ENCODE measurements at regions not wholly inside any gene's neighbourhood (a gene's known extent, or its start where the extent isn't known, plus 50 kb on each side); places are given as distances from the start of the nearest gene placed in this dataset.
"Not testable (repeated sequence)": the region's sequence is repeated elsewhere in the genome, so short reads cannot be mapped to it uniquely, and the experiment has no call there.

GRCh38 chr5:114903767-114904166 is 265.9 kb downstream of the TRIM36 start:
- TF ChIP-seq CTCF (IDR thresholded peaks at IDR 0.05; ENCODE audit: insufficient read depth, low read depth, low read length, missing control alignments): no peak
- no peak overlapping the region for H3K4me3 ChIP-seq (ENCODE audit: low read length)
- DNase-seq (ENCODE audit: low read depth): no peak

- H3K4me3 ChIP-seq (ENCODE audit: low read length): no peak overlapping the region
- no peak for TF ChIP-seq CTCF (IDR thresholded peaks at IDR 0.05; ENCODE audit: insufficient read depth, low read depth, low read length, missing control alignments)
- no peak for DNase-seq (ENCODE audit: low read depth)
Observed at GRCh38 chr5:114898602-114899001, 271.1 kb downstream of the TRIM36 start.

DNA sequence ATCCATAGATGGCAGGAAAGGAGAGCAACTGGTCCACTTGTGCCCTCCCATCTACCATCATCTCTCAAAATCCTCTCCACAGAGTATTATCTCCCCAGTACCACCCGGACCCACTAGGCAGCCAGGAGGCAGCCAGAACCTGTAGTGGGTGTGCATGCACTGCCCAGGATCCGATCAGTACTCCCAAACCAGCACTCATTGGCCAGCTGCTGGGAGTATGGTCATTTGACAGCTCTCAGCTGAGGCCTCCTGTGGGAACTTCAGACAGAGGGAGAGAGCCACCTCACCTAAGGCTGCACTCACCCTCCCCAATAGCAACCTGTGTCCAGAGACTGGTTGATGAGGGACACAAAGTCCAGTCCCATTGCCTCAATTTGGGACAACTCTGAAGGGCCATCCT is 286.0 kb downstream of the TRIM36 start:
- no peak for TF ChIP-seq CTCF (IDR thresholded peaks at IDR 0.05; ENCODE audit: insufficient read depth, low read depth, low read length, missing control alignments)
- H3K4me3 ChIP-seq (ENCODE audit: low read length): no peak overlapping the region
- no peak for DNase-seq (ENCODE audit: low read depth)

DNA sequence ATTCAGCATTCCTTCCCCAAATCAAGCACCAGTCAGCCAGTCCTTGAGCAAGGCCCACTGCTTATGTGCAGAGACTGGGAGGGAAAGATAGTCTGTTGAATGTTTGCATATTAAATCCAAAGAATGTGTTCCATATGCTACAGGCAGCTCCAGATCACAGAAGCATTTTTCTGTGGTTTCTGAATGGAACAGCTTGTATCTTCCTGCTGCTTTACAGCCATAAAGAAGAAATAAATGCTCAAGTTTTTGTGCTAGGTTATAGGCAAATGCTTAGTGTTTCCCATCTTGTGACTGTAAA is 310.3 kb downstream of the TRIM36 start:
- no peak overlapping the region for H3K4me3 ChIP-seq (ENCODE audit: low read length)
- TF ChIP-seq CTCF (IDR thresholded peaks at IDR 0.05; ENCODE audit: insufficient read depth, low read depth, low read length, missing control alignments): no peak
- no peak for DNase-seq (ENCODE audit: low read depth)

DNA sequence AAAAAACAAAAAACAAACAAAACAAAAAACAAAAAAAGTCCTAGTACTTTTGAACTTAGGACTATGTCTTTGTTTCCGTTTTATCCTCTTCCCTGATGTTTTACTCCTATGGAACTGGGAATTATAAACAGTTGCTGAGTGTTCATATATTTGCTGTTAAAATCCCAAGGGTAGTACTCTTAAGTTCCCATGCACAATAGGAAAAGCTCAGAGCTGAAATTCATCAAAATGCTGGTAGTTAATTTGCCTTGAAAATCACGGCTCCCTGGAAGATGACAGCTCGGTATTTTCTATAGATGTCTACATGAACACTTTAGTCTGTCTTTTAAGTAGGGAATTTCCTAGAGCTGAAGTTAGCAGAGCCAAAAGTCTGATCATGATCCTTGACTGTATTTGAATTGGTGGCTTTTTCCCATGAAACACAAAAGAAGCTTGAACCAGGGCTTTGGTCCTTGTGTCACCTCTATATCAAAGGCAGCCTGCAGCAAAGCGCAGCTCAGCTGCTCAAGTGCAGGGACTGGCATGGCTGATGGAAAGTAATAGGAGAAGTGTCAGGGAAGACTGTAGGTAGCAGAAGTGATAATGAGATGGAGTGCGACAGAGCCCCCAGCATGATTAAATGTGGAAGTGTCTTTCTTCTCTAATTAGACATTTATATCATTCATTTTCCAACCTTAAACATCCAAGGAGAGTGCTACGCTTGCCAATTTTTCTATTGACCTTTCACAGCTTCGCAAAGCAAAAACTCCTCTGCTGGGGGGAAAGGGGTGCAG is 310.9 kb downstream of the TRIM36 start:
- H3K4me3 ChIP-seq (ENCODE audit: low read length): no peak overlapping the region
- no peak for DNase-seq (ENCODE audit: low read depth)
- TF ChIP-seq CTCF (IDR thresholded peaks at IDR 0.05; ENCODE audit: insufficient read depth, low read depth, low read length, missing control alignments): no peak

- no peak overlapping the region for H3K4me3 ChIP-seq (ENCODE audit: low read length)
- TF ChIP-seq CTCF (IDR thresholded peaks at IDR 0.05; ENCODE audit: insufficient read depth, low read depth, low read length, missing control alignments): no peak
- peak; percentile 1 for DNase-seq (ENCODE audit: low read depth)
Observed at GRCh38 chr5:114857941-114858551, 311.7 kb downstream of the TRIM36 start.

- not testable (repeated sequence) for H3K4me3 ChIP-seq (ENCODE audit: low read length); DNase-seq (ENCODE audit: low read depth)
Observed at GRCh38 chr5:114844711-114845110, 325.0 kb downstream of the TRIM36 start.

All from epithelial cell of esophagus (primary cell).